ENCODE measurements at regions not wholly inside any gene's neighbourhood (a gene's known extent, or its start where the extent isn't known, plus 50 kb on each side); places are given as distances from the start of the nearest gene placed in this dataset.

DNA sequence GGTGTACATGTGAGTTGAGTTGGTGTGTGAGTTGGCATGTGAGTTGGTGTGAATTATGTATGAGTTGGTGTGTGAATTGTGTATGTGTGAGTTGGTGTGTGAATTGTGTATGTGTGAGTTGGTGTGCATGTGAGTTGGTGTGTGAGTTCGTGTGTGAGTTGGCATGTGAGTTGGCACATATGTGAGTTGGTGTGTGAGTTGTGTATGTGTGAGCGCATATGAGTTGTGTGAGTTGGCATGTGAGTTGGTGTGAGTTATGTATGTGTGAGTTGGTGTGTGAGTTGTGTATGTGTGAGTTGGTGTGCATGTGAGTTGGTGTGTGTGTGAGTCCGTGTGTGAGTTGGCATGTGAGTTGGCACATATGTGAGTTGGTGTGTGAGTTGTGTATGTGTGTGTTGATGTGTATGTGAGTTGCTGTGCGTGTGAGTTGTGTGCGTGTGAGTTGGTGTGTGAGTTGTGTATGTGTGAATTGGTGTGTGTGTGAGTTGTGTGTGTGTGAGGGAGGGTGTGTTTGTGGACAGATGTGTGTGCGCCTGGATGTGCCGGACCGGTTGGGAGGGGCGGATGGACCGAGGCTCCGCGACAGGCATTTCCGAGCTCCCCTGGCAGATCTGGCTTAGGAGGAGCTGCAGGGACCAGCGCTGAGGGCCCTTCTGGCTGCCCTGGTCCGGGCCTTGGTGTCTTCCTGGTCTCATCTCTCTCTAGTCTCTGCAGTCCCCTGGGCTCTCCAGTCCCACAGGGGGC lies 162.5 kb upstream of the IER5L start:
- no peaks in the 10 kb centered on the region for H3K36me3 ChIP-seq (ENCODE audit: control insufficient read depth in 4 of 4, insufficient read depth in 3 of 4, low read depth in 1 of 4, low read length in 3 of 4)
- H3K9ac ChIP-seq (ENCODE audit: low read depth in 1 of 2, low read length in 2 of 2): no peak overlapping the region
- no peaks in the 10 kb centered on the region for H3K27me3 ChIP-seq (ENCODE audit: control insufficient read depth in 4 of 4, insufficient read depth in 4 of 4, low read length in 3 of 4)
- 80% methylated on average over 15 of the region's 15 CpGs for WGBS
- H3K9me3 ChIP-seq (ENCODE audit: control insufficient read depth in 4 of 4, low read length in 3 of 4): no peaks in the 10 kb centered on the region
- no peak overlapping the region for H3K4me3 ChIP-seq (ENCODE audit: low read depth in 1 of 3, low read length in 3 of 3)
- no peak for DNase-seq (ENCODE audit: low spot score)
- TF ChIP-seq, protein P1, sequence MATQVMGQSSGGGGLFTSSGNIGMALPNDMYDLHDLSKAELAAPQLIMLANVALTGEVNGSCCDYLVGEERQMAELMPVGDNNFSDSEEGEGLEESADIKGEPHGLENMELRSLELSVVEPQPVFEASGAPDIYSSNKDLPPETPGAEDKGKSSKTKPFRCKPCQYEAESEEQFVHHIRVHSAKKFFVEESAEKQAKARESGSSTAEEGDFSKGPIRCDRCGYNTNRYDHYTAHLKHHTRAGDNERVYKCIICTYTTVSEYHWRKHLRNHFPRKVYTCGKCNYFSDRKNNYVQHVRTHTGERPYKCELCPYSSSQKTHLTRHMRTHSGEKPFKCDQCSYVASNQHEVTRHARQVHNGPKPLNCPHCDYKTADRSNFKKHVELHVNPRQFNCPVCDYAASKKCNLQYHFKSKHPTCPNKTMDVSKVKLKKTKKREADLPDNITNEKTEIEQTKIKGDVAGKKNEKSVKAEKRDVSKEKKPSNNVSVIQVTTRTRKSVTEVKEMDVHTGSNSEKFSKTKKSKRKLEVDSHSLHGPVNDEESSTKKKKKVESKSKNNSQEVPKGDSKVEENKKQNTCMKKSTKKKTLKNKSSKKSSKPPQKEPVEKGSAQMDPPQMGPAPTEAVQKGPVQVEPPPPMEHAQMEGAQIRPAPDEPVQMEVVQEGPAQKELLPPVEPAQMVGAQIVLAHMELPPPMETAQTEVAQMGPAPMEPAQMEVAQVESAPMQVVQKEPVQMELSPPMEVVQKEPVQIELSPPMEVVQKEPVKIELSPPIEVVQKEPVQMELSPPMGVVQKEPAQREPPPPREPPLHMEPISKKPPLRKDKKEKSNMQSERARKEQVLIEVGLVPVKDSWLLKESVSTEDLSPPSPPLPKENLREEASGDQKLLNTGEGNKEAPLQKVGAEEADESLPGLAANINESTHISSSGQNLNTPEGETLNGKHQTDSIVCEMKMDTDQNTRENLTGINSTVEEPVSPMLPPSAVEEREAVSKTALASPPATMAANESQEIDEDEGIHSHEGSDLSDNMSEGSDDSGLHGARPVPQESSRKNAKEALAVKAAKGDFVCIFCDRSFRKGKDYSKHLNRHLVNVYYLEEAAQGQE (IDR thresholded peaks at IDR 0.05): no peak
- TF ChIP-seq, protein P2, sequence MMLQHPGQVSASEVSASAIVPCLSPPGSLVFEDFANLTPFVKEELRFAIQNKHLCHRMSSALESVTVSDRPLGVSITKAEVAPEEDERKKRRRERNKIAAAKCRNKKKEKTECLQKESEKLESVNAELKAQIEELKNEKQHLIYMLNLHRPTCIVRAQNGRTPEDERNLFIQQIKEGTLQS (IDR thresholded peaks at IDR 0.05): no peak
- TF ChIP-seq RXRA (IDR thresholded peaks at IDR 0.05) (no peak), RAD21 (IDR thresholded peaks at IDR 0.05) (no peak), EGR1 (IDR thresholded peaks at IDR 0.05; ENCODE audit: low read depth in 2 of 2) (no peak), JUND (IDR thresholded peaks at IDR 0.05) (no peak), SP1 (IDR thresholded peaks at IDR 0.05) (no peak), HNF4G (IDR thresholded peaks at IDR 0.05) (no peak), HNF4A (conservative IDR thresholded peaks at IDR 0.05) (no peak)
- TF ChIP-seq, protein P3, sequence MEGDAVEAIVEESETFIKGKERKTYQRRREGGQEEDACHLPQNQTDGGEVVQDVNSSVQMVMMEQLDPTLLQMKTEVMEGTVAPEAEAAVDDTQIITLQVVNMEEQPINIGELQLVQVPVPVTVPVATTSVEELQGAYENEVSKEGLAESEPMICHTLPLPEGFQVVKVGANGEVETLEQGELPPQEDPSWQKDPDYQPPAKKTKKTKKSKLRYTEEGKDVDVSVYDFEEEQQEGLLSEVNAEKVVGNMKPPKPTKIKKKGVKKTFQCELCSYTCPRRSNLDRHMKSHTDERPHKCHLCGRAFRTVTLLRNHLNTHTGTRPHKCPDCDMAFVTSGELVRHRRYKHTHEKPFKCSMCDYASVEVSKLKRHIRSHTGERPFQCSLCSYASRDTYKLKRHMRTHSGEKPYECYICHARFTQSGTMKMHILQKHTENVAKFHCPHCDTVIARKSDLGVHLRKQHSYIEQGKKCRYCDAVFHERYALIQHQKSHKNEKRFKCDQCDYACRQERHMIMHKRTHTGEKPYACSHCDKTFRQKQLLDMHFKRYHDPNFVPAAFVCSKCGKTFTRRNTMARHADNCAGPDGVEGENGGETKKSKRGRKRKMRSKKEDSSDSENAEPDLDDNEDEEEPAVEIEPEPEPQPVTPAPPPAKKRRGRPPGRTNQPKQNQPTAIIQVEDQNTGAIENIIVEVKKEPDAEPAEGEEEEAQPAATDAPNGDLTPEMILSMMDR (IDR thresholded peaks at IDR 0.05; ENCODE audit: low read depth, low read length, missing input control): no peak
- peaks cover 4 to 15% (median 10%) of the 10 kb centered on the region in 4 donors for H3K4me1 ChIP-seq (ENCODE audit: control insufficient read depth in 4 of 4, insufficient read depth in 4 of 4, low read length in 3 of 4)
- H3K27ac ChIP-seq (ENCODE audit: low read depth in 1 of 2, low read length in 2 of 2): no peak overlapping the region

DNA sequence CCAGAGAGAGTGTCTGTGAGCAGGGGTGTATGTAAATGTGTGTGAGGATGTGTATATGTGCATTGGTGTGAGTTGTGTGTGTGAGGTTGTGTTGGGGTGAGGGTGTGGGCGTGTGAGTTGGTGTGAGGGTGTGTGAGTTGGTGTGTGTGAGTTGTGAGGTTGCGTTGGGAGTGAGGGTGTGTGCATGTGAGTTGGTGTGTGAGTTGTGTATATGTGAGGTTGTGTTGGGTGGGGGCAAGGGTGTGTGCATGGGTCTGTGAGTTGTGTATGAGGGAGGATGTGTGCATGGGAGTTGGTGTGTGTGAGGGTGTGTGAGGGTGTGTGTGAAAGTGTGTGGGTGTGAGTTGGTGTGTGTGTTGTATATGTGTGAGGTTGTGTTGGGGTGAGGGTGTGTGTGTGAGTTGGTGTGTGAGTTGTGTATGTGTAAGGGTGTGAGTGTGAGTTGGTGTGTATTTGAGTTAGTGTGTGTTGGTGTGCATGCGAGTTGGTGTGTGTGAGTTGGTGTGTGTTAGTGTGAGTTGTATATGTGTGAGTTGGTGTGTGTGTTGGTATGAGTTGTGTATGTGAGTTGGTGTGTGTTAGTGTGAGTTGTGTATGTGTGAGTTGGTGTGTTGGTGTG lies 161.6 kb upstream of the IER5L start:
- no peaks in the 10 kb centered on the region for H3K9me3 ChIP-seq (ENCODE audit: control insufficient read depth in 4 of 4, low read length in 3 of 4)
- no peaks in the 10 kb centered on the region for H3K36me3 ChIP-seq (ENCODE audit: control insufficient read depth in 4 of 4, insufficient read depth in 3 of 4, low read depth in 1 of 4, low read length in 3 of 4)
- no peak overlapping the region for H3K27ac ChIP-seq (ENCODE audit: low read depth in 1 of 2, low read length in 2 of 2)
- DNase-seq (ENCODE audit: low spot score): no peak
- H3K9ac ChIP-seq (ENCODE audit: low read depth in 1 of 2, low read length in 2 of 2): no peak overlapping the region
- H3K27me3 ChIP-seq (ENCODE audit: control insufficient read depth in 4 of 4, insufficient read depth in 4 of 4, low read length in 3 of 4): no peaks in the 10 kb centered on the region
- H3K4me1 ChIP-seq (ENCODE audit: control insufficient read depth in 4 of 4, insufficient read depth in 4 of 4, low read length in 3 of 4): peaks cover 9 to 23% (median 15%) of the 10 kb centered on the region in 4 donors
- 97% methylated on average over 3 of the region's 3 CpGs for WGBS
- no peak overlapping the region for H3K4me3 ChIP-seq (ENCODE audit: low read depth in 1 of 3, low read length in 3 of 3)
- TF ChIP-seq, protein P3 (IDR thresholded peaks at IDR 0.05; ENCODE audit: low read depth, low read length, missing input control): no peak
- TF ChIP-seq FOXA1 (IDR thresholded peaks at IDR 0.05) (no peak), RAD21 (IDR thresholded peaks at IDR 0.05) (no peak), HNF4A (conservative IDR thresholded peaks at IDR 0.05) (no peak), EGR1 (IDR thresholded peaks at IDR 0.05; ENCODE audit: low read depth in 2 of 2) (no peak), SP1 (IDR thresholded peaks at IDR 0.05) (no peak), JUND (IDR thresholded peaks at IDR 0.05) (no peak), FOXA2 (IDR thresholded peaks at IDR 0.05) (no peak), GABPA (IDR thresholded peaks at IDR 0.05 in 1 of 2, conservative IDR thresholded peaks at IDR 0.05 in 1 of 2) (no peak), NR2F2 (IDR thresholded peaks at IDR 0.05) (no peak), TAF1 (conservative IDR thresholded peaks at IDR 0.05) (no peak), YY1 (IDR thresholded peaks at IDR 0.05) (no peak)
- TF ChIP-seq, protein P1 (IDR thresholded peaks at IDR 0.05): no peak
- TF ChIP-seq, protein P4, sequence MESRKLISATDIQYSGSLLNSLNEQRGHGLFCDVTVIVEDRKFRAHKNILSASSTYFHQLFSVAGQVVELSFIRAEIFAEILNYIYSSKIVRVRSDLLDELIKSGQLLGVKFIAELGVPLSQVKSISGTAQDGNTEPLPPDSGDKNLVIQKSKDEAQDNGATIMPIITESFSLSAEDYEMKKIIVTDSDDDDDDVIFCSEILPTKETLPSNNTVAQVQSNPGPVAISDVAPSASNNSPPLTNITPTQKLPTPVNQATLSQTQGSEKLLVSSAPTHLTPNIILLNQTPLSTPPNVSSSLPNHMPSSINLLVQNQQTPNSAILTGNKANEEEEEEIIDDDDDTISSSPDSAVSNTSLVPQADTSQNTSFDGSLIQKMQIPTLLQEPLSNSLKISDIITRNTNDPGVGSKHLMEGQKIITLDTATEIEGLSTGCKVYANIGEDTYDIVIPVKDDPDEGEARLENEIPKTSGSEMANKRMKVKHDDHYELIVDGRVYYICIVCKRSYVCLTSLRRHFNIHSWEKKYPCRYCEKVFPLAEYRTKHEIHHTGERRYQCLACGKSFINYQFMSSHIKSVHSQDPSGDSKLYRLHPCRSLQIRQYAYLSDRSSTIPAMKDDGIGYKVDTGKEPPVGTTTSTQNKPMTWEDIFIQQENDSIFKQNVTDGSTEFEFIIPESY (IDR thresholded peaks at IDR 0.05): no peak
